ENCODE measurements at regions not wholly inside any gene's neighbourhood (a gene's known extent, or its start where the extent isn't known, plus 50 kb on each side); places are given as distances from the start of the nearest gene placed in this dataset.
A peak's percentile ranks its signal among the peaks of the same experiment; 100 is the strongest.

DNA sequence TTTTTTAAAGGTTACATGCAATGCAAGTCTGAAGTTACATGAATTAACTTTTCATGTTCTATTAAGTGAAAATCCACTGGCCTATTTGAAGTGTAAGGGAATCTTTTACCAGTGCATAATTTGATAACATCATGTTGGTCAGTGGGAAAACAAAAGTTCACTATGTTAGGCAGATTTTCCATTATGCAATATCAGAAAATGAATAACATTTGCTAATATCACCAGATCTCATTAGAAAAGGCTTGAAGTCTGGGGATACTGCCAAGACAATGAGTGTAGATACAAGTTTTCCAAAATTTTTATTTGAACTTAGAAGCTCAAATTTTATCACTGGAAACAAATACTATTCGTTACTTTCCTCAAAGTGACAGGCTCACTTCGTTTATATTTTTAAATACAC, 296.4 kb upstream of the CDH4 start:
- DNase-seq (ENCODE audit: low read depth in 1 of 2, low spot score in 1 of 2) (no peak), FAIRE-seq (no peak), ATAC-seq (no peak)
- ChIA-PET CTCF (interaction anchor here (1.2 kb wide), 1 partner anchor 745 kb away, joined by 3 read pairs; no protein-coding TSS in a partner anchor), POLR2A (no interaction called here)
- TF ChIP-seq MAFK (IDR thresholded peaks at IDR 0.05; ENCODE audit: partially characterized antibody): no peak
- TF ChIP-seq, protein P1, sequence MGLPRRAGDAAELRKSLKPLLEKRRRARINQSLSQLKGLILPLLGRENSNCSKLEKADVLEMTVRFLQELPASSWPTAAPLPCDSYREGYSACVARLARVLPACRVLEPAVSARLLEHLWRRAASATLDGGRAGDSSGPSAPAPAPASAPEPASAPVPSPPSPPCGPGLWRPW (IDR thresholded peaks at IDR 0.05): no peak
- no peak for TF ChIP-seq EP300 (IDR thresholded peaks at IDR 0.05)
- TF ChIP-seq HOXB5 (CRISPR knock-in tag; IDR thresholded peaks at IDR 0.05): no peak
- TF ChIP-seq HEYL (CRISPR knock-in tag; IDR thresholded peaks at IDR 0.05): no peak
- no peak overlapping the region for H3K4me2 ChIP-seq
- 1% methylated on average over 2 of the region's 2 CpGs for whole genome bisulfite sequencing (ENCODE audit: missing lambda C conversion rate)
- no peaks in the 10 kb centered on the region for H3K4me1 ChIP-seq
- no peak overlapping the region for H3K27ac ChIP-seq
- no peak overlapping the region for H3K4me3 ChIP-seq
- H3K9me3 ChIP-seq: peaks cover 15% of the 10 kb centered on the region; the same call in 2 of the 3 replicates

DNA sequence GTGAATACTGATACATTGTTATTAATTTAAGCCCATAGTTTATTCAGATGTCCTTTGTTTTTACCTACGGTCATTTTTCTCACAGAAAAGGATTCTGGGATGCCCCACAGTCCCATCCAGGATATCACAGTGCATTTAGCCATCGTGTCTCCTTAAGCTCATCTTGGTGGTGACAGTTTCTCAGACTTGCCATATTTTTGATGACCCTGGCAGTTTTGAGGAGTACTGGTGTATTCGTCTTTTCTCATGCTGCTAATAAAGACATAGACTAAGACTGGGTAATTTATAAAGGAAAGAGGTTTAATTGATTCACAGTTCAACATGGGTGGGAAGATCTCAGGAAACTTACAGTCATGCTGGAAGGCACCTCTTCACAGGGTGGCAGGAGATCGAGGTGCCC, 295.9 kb upstream of the CDH4 start:
- ATAC-seq (no peak), FAIRE-seq (no peak), DNase-seq (ENCODE audit: low read depth in 1 of 2, low spot score in 1 of 2) (no peak)
- no peak for TF ChIP-seq FOXS1 (CRISPR knock-in tag; IDR thresholded peaks at IDR 0.05)
- TF ChIP-seq MAFK (IDR thresholded peaks at IDR 0.05; ENCODE audit: partially characterized antibody): peak; percentile 58
- Histone ChIP-seq H3K27ac (no peak overlapping the region), H3K9me3 (peaks cover 15% of the 10 kb centered on the region; the same call in 2 of the 3 replicates), H3K4me1 (no peaks in the 10 kb centered on the region), H3K4me2 (no peak overlapping the region), H3K4me3 (no peak overlapping the region)
- CTCF ChIA-PET: interaction anchor here (1.2 kb wide), 1 partner anchor 745 kb away, joined by 3 read pairs; no protein-coding TSS in a partner anchor
- 3% methylated on average over 4 of the region's 4 CpGs for WGBS (ENCODE audit: missing lambda C conversion rate)
- POLR2A ChIA-PET: no interaction called here

DNA sequence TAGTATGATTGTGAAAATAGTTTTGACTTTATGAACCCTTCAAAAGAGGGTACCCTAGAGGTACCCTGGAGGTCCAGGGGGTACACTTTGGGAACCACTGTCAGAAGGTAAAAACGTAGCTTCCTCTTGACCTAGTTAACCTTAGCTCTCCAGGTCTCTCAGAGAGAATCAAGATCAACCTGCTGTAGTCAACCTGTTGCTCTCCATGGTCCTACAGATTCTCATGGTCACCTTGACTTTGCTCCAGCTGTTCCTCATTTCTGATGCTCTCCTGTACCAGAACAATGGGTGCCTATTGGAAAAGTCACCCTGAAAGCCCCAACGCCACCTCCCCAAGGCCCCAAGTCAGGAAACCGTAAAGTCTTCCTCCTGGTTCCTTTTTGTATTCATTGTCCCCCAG, 294.4 kb upstream of the CDH4 start:
- no peaks in the 10 kb centered on the region for H3K4me1 ChIP-seq
- no peak overlapping the region for H3K4me3 ChIP-seq
- WGBS (ENCODE audit: missing lambda C conversion rate): 1% methylated on average over 3 of the region's 3 CpGs
- no peak overlapping the region for H3K4me2 ChIP-seq
- H3K27ac ChIP-seq: no peak overlapping the region
- TF ChIP-seq, protein P2, sequence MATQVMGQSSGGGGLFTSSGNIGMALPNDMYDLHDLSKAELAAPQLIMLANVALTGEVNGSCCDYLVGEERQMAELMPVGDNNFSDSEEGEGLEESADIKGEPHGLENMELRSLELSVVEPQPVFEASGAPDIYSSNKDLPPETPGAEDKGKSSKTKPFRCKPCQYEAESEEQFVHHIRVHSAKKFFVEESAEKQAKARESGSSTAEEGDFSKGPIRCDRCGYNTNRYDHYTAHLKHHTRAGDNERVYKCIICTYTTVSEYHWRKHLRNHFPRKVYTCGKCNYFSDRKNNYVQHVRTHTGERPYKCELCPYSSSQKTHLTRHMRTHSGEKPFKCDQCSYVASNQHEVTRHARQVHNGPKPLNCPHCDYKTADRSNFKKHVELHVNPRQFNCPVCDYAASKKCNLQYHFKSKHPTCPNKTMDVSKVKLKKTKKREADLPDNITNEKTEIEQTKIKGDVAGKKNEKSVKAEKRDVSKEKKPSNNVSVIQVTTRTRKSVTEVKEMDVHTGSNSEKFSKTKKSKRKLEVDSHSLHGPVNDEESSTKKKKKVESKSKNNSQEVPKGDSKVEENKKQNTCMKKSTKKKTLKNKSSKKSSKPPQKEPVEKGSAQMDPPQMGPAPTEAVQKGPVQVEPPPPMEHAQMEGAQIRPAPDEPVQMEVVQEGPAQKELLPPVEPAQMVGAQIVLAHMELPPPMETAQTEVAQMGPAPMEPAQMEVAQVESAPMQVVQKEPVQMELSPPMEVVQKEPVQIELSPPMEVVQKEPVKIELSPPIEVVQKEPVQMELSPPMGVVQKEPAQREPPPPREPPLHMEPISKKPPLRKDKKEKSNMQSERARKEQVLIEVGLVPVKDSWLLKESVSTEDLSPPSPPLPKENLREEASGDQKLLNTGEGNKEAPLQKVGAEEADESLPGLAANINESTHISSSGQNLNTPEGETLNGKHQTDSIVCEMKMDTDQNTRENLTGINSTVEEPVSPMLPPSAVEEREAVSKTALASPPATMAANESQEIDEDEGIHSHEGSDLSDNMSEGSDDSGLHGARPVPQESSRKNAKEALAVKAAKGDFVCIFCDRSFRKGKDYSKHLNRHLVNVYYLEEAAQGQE (IDR thresholded peaks at IDR 0.05): peak; percentile 75; the same call in 1 of the 2 replicates
- TF ChIP-seq FOSL2 (IDR thresholded peaks at IDR 0.05) (no peak), FOSL2 (CRISPR knock-in tag; IDR thresholded peaks at IDR 0.05) (no peak)
- DNase-seq (ENCODE audit: low read depth in 1 of 2, low spot score in 1 of 2) (no peak), ATAC-seq (no peak), FAIRE-seq (no peak)
- H3K9me3 ChIP-seq: peaks cover 15% of the 10 kb centered on the region; the same call in 2 of the 3 replicates
- POLR2A ChIA-PET: no interaction called here
- CTCF ChIA-PET: interaction anchor here (0.6 kb wide), 1 partner anchor 914 kb away, joined by 4 read pairs; no protein-coding TSS in a partner anchor

DNA sequence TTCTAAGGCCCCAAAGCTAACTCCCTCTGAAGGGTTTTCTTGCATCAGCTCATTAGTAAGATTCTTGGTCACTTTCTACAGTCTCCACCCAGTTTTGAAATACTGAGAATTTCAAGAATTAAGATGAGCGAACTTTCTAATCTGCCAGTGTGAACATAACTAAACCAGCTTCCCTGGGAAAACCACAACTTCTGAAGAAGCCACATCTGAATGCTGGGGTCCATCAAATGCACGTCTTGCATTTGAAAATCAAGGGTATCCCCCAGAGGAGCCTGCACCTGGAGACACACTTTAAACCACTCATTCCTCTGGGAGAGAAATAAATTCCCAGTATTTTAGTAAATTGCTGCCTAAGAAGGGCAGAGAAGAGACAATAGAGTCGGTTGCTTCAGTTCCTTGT, 292.1 kb upstream of the CDH4 start:
- TF ChIP-seq TP53 (CRISPR knock-in tag; IDR thresholded peaks at IDR 0.05) (no peak), FOXS1 (CRISPR knock-in tag; IDR thresholded peaks at IDR 0.05) (no peak), RFX5 (IDR thresholded peaks at IDR 0.05) (no peak), EHF (CRISPR knock-in tag; IDR thresholded peaks at IDR 0.05) (no peak), MAFK (IDR thresholded peaks at IDR 0.05; ENCODE audit: partially characterized antibody) (no peak), RNF2 (IDR thresholded peaks at IDR 0.05; ENCODE audit: borderline replicate concordance, low read depth) (no peak)
- TF ChIP-seq, protein P3, sequence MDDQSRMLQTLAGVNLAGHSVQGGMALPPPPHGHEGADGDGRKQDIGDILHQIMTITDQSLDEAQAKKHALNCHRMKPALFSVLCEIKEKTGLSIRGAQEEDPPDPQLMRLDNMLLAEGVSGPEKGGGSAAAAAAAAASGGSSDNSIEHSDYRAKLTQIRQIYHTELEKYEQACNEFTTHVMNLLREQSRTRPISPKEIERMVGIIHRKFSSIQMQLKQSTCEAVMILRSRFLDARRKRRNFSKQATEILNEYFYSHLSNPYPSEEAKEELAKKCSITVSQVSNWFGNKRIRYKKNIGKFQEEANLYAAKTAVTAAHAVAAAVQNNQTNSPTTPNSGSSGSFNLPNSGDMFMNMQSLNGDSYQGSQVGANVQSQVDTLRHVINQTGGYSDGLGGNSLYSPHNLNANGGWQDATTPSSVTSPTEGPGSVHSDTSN (IDR thresholded peaks at IDR 0.05): no peak
- Histone ChIP-seq H3K4me1 (no peaks in the 10 kb centered on the region), H3K9me3 (0 out of 3 replicates have a peak, but pooled peaks cover 2% of the 10 kb centered on the region), H3K4me2 (no peak overlapping the region), H3K27ac (no peak overlapping the region), H3K4me3 (no peak overlapping the region)
- ATAC-seq: no peak
- FAIRE-seq: no peak
- DNase-seq (ENCODE audit: low read depth in 1 of 2, low spot score in 1 of 2): no peak
- 2% methylated on average over 3 of the region's 3 CpGs for WGBS (ENCODE audit: missing lambda C conversion rate)
- ChIA-PET POLR2A (no interaction called here), CTCF (no interaction called here)
